GM23338 (cell line): ENCODE measurements at regions not wholly inside any gene's neighbourhood (a gene's known extent, or its start where the extent isn't known, plus 50 kb on each side); places are given as distances from the start of the nearest gene placed in this dataset.

Experiments
- ATAC-seq: fragments of 200-7000 bp; cut with Tn5 transposase; 3 replicates; pipeline ENCODE4 v1.9.1; 2020
- DNase-seq: peaks from one replicate; pipeline ENCODE4 v3.0.0-alpha.2; 2015; ENCODE audit warnings: low spot score
- H2AFZ ChIP-seq: fragments of 200-600 bp; sonication (generic); 2 replicates; pipeline ENCODE4 v1.8.0; 2016; ENCODE audit warnings: antibody characterized with exemption, mild to moderate bottlenecking, moderate library complexity
- H3F3A ChIP-seq: fragments of 200-600 bp; sonication (generic); replicated peaks from 2 replicates; pipeline ENCODE4 v1.8.0; 2017; ENCODE audit warnings: antibody characterized with exemption, mixed run types, low read depth
- H3K27ac ChIP-seq: fragments of 200-600 bp; sonication (generic); 2 replicates; pipeline ENCODE4 v1.6.1; 2016; ENCODE audit warnings: low read depth
- H3K27me3 ChIP-seq: fragments of 200-600 bp; sonication (generic); 2 replicates; pipeline ENCODE4 v1.8.0; 2016; ENCODE audit warnings: mild to moderate bottlenecking, mixed run types, moderate library complexity; ENCODE audit not compliant: insufficient read depth
- H3K36me3 ChIP-seq: fragments of 200-600 bp; sonication (generic); 2 replicates; pipeline ENCODE4 v1.8.0; 2016; ENCODE audit warnings: mild to moderate bottlenecking; ENCODE audit not compliant: insufficient read depth
- H3K4me1 ChIP-seq: fragments of 200-600 bp; sonication (generic); 2 replicates; pipeline ENCODE4 v1.8.0; 2016; ENCODE audit warnings: mild to moderate bottlenecking, moderate library complexity; ENCODE audit not compliant: insufficient read depth
- H3K4me2 ChIP-seq: fragments of 200-600 bp; sonication (generic); 2 replicates; pipeline ENCODE4 v1.7.1; 2017; ENCODE audit warnings: mixed run types
- H3K4me3 ChIP-seq: fragments of 200-600 bp; sonication (generic); 2 replicates; pipeline ENCODE4 v1.6.1; 2016; ENCODE audit warnings: mixed run types
- H3K79me2 ChIP-seq: fragments of 200-600 bp; sonication (generic); replicated peaks from 2 replicates; pipeline ENCODE4 v1.8.0; 2017; ENCODE audit warnings: mild to moderate bottlenecking; ENCODE audit not compliant: insufficient read depth
- H3K9me2 ChIP-seq: fragments of 200-600 bp; sonication (generic); 2 replicates; pipeline ENCODE4 v1.8.0; 2017; ENCODE audit not compliant: insufficient read depth
- H4K20me1 ChIP-seq: fragments of 200-600 bp; sonication (generic); replicated peaks from 2 replicates; pipeline ENCODE4 v1.8.0; 2017; ENCODE audit warnings: mild to moderate bottlenecking; ENCODE audit not compliant: insufficient read depth
- H3K27ac Mint-ChIP-seq: 2 replicates; pipeline ENCODE4 v1.8.0; 2020; ENCODE audit warnings: inconsistent platforms, mild to moderate bottlenecking, moderate library complexity, mixed read lengths
- H3K27me3 Mint-ChIP-seq: 3 replicates; pipeline ENCODE4 v1.8.0; 2022; ENCODE audit warnings: low read depth, mild to moderate bottlenecking, moderate library complexity, mixed read lengths, inconsistent platforms; ENCODE audit not compliant: insufficient read depth, poor library complexity
- H3K36me3 Mint-ChIP-seq: 3 replicates; pipeline ENCODE4 v1.8.0; 2021; ENCODE audit warnings: low read depth, mild to moderate bottlenecking, inconsistent platforms, moderate library complexity, mixed read lengths
- H3K4me1 Mint-ChIP-seq: 3 replicates; pipeline ENCODE4 v1.8.0; 2020; ENCODE audit warnings: mild to moderate bottlenecking, inconsistent platforms, mixed read lengths
- H3K4me3 Mint-ChIP-seq: 3 replicates; pipeline ENCODE4 v1.8.0; 2021; ENCODE audit warnings: moderate library complexity, mild to moderate bottlenecking, inconsistent platforms, mixed read lengths
- H3K9me3 Mint-ChIP-seq: 3 replicates; pipeline ENCODE4 v1.8.0; 2020; ENCODE audit warnings: moderate library complexity, mild to moderate bottlenecking, inconsistent platforms, mixed read lengths
- CREB1 ChIP-seq: fragments of 250-450 bp; sonication (Bioruptor Pico); IDR thresholded peaks from 2 replicates; pipeline ENCODE4 v1.5.0; 2020; ENCODE audit warnings: low read depth, mild to moderate bottlenecking, moderate library complexity
- CTCF ChIP-seq, 2 experiments: fragments of 200-600 bp in 1 of 2; sonication (generic) in 1 of 2; conservative IDR thresholded peaks; 2 replicates each; pipeline versions ENCODE4 v1.5.1 to v1.6.1; 2016 to 2017; ENCODE audit warnings: antibody characterized with exemption in 2 of 2, low read depth in 2 of 2, mild to moderate bottlenecking in 2 of 2, moderate library complexity in 1 of 2
- ETS1 ChIP-seq: IDR thresholded peaks from 2 replicates; pipeline ENCODE4 v1.6.1; 2016; ENCODE audit warnings: antibody characterized with exemption
- EZH2 ChIP-seq: fragments of 200-600 bp; sonication (generic); IDR thresholded peaks from one replicate; pipeline ENCODE4 v1.8.0; 2017; ENCODE audit warnings: antibody characterized with exemption, mild to moderate bottlenecking, low read depth; ENCODE audit not compliant: unreplicated experiment
- EZH2phosphoT487 ChIP-seq: fragments of 200-600 bp; sonication (generic); IDR thresholded peaks from one replicate; pipeline ENCODE4 v1.8.1; 2018; ENCODE audit warnings: antibody characterized with exemption; ENCODE audit not compliant: unreplicated experiment
- JUNB ChIP-seq: IDR thresholded peaks from one replicate; pipeline ENCODE4 v1.6.1; 2016; ENCODE audit warnings: antibody characterized with exemption; ENCODE audit not compliant: unreplicated experiment
- POLR2AphosphoS5 ChIP-seq: IDR thresholded peaks from 2 replicates; pipeline ENCODE4 v1.6.1; 2016; ENCODE audit warnings: antibody characterized with exemption, low read depth
- REST ChIP-seq: IDR thresholded peaks from one replicate; pipeline ENCODE4 v1.6.1; 2018; ENCODE audit warnings: antibody characterized with exemption; ENCODE audit not compliant: unreplicated experiment
- STAT1 ChIP-seq: IDR thresholded peaks from one replicate; pipeline ENCODE4 v1.6.1; 2016; ENCODE audit warnings: antibody characterized with exemption; ENCODE audit not compliant: unreplicated experiment
- ZNF114 ChIP-seq: fragments of 250-450 bp; sonication (Bioruptor Pico); IDR thresholded peaks from 2 replicates; pipeline ENCODE4 v1.5.0; 2020; ENCODE audit warnings: mild to moderate bottlenecking, moderate library complexity
- ZNF331 ChIP-seq: fragments of 250-450 bp; sonication (Bioruptor Pico); IDR thresholded peaks from 2 replicates; pipeline ENCODE4 v1.5.0; 2020; ENCODE audit warnings: low read depth, mild to moderate bottlenecking, moderate library complexity

DNA sequence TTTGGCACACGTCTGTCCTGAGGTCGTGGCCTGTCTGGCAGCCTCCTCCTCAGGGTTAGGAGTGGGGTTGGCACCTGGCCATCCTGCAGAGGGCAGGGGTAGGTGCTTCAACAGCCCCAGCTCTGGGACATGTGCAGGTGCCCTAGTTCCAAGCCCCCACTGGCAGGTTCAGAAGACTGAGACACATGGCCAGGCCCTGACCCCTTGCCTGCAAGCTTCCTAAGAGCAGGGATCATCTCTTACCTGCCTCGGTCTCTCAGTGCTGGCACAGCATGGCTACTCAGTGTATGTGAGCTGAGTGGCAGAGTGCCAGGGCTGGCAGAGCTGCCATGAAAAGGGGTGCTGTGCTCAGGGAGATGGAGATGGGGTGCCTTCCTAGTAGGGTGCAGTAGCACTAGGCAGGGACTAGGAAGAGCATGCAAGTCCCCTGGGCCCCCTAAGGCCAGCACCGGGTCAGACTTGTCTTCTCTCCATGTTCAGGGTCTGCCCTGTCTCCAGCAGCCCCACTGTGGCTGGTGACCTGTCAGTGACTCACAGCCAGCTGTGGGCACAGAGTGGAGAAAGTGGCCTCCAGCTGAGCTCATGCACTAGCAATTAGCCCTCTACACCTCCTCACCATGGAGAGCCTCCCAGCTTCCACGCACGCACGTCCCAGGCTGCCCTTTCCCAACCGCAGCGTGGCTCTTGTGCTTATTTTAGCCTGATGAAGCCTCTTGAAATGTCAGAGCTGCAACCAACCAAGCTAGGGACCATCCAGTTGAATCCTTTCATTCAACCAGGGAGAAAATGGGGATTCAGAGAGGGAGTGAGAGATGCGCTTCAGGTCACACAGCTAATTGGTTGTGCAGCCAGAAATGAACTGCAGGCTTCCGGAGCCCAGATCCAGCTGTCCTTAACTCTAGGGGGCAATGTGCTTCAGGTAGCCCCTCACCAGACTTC, 116.6 kb downstream of the MRPL14 start:
- H3K27me3 Mint-ChIP-seq = peaks cover 6% of the 10 kb centered on the region
- Histone ChIP-seq H4K20me1 (no peaks in the 10 kb centered on the region), H3F3A (no peaks in the 10 kb centered on the region), H3K36me3 (no peaks in the 10 kb centered on the region), H3K4me2 (no peak overlapping the region), H3K27ac (no peak overlapping the region), H3K4me3 (no peak overlapping the region), H3K79me2 (no peaks in the 10 kb centered on the region), H3K9me2 (no peaks in the 10 kb centered on the region), H2AFZ (no peak overlapping the region), H3K27me3 (0 out of 2 replicates have a peak, but pooled peaks cover under 1% of the 10 kb centered on the region), H3K4me1 (peaks cover 10% of the 10 kb centered on the region)
- no peak overlapping the region for H3K27ac Mint-ChIP-seq
- ATAC-seq = no peak
- peaks cover 35% of the 10 kb centered on the region for H3K4me1 Mint-ChIP-seq
- DNase-seq = no peak
- TF ChIP-seq STAT1 (no peak), CTCF (conservative IDR thresholded peaks at IDR 0.05; ENCODE audit: low read depth in 2 of 2) (peak in 1 of 2 experiments; percentile 50; a peak in 2 of 4 replicates), ETS1 (no peak)
- no peak overlapping the region for H3K4me3 Mint-ChIP-seq
- H3K36me3 Mint-ChIP-seq = no peaks in the 10 kb centered on the region; the same call in 2 of the 3 replicates
- H3K9me3 Mint-ChIP-seq = no peaks in the 10 kb centered on the region; the same call in 2 of the 3 replicates

- H3K36me3 Mint-ChIP-seq = no peaks in the 10 kb centered on the region; the same call in 2 of the 3 replicates
- no peaks in the 10 kb centered on the region for H3K79me2 ChIP-seq
- no peaks in the 10 kb centered on the region for H4K20me1 ChIP-seq
- H3K36me3 ChIP-seq = no peaks in the 10 kb centered on the region
- H3K27me3 Mint-ChIP-seq = peaks cover 10% of the 10 kb centered on the region
- H3K4me1 Mint-ChIP-seq = peaks cover 44% of the 10 kb centered on the region
- no peaks in the 10 kb centered on the region; the same call in 2 of the 3 replicates for H3K9me3 Mint-ChIP-seq
- H3K27me3 ChIP-seq = 0 out of 2 replicates have a peak, but pooled peaks cover 9% of the 10 kb centered on the region
- no peak overlapping the region for H3K4me2 ChIP-seq
- H3K4me1 ChIP-seq = peaks cover 20% of the 10 kb centered on the region
- H3K4me3 Mint-ChIP-seq = no peak overlapping the region
- no peak overlapping the region for H3K27ac Mint-ChIP-seq
- H3F3A ChIP-seq = no peaks in the 10 kb centered on the region
- H3K27ac ChIP-seq = no peak overlapping the region
- no peaks in the 10 kb centered on the region for H3K9me2 ChIP-seq
- ATAC-seq = no peak
- no peak overlapping the region for H3K4me3 ChIP-seq
- H2AFZ ChIP-seq = no peak overlapping the region
- DNase-seq = no peak
- TF ChIP-seq ETS1 = no peak
- TF ChIP-seq JUNB = no peak
- no peak for TF ChIP-seq CTCF (conservative IDR thresholded peaks at IDR 0.05; ENCODE audit: low read depth in 2 of 2)
- TF ChIP-seq REST = no peak
- TF ChIP-seq EZH2 = no peak
- no peak for TF ChIP-seq POLR2AphosphoS5
- TF ChIP-seq CREB1 (CRISPR knock-in tag) = no peak
- no peak for TF ChIP-seq EZH2phosphoT487
- TF ChIP-seq ZNF331 (CRISPR knock-in tag) = no peak
- no peak for TF ChIP-seq ZNF114
Observed at GRCh38 chr6:44009425-44010321, 117.6 kb downstream of the MRPL14 start.
